Nephron progenitor cell (in vitro differentiated cells): ENCODE measurements at regions not wholly inside any gene's neighbourhood (a gene's known extent, or its start where the extent isn't known, plus 50 kb on each side); places are given as distances from the start of the nearest gene placed in this dataset.

Experiments
- DNase-seq: peaks from one replicate; pipeline ENCODE4 v3.0.0; 2021
- H3K27ac Mint-ChIP-seq: 2 replicates; pipeline ENCODE4 v1.8.0; 2021; ENCODE audit warnings: mild to moderate bottlenecking, moderate library complexity, mixed read lengths
- H3K27me3 Mint-ChIP-seq: 2 replicates; pipeline ENCODE4 v1.8.0; 2021; ENCODE audit warnings: mild to moderate bottlenecking, low read depth, mixed read lengths; ENCODE audit not compliant: poor library complexity
- H3K36me3 Mint-ChIP-seq: 2 replicates; pipeline ENCODE4 v1.8.0; 2021; ENCODE audit warnings: low read depth, mixed read lengths
- H3K4me1 Mint-ChIP-seq: 2 replicates; pipeline ENCODE4 v1.8.0; 2021; ENCODE audit warnings: mixed read lengths
- H3K4me3 Mint-ChIP-seq: 2 replicates; pipeline ENCODE4 v1.8.0; 2021; ENCODE audit warnings: mild to moderate bottlenecking, moderate library complexity, mixed read lengths
- H3K9me3 Mint-ChIP-seq: 2 replicates; pipeline ENCODE4 v1.8.0; 2021; ENCODE audit warnings: mild to moderate bottlenecking, moderate library complexity, mixed read lengths
- CTCF ChIP-seq: fragments of 200-600 bp; sonication (generic); IDR thresholded peaks from 2 replicates; pipeline ENCODE4 v1.5.0; 2021; ENCODE audit warnings: antibody characterized with exemption

- no peak overlapping the region for H3K27ac Mint-ChIP-seq
- H3K27me3 Mint-ChIP-seq, result peaks cover 19% of the 10 kb centered on the region
- H3K4me3 Mint-ChIP-seq, result no peak overlapping the region
- no peak for DNase-seq
- no peaks in the 10 kb centered on the region for H3K4me1 Mint-ChIP-seq
- no peak for TF ChIP-seq CTCF
- H3K9me3 Mint-ChIP-seq, result peaks cover 25% of the 10 kb centered on the region
- H3K36me3 Mint-ChIP-seq, result no peaks in the 10 kb centered on the region
These were observed 221.5 kb downstream of the MYLK4 start for GRCh38 chr6:2529211-2529719.

- H3K36me3 Mint-ChIP-seq, result no peaks in the 10 kb centered on the region
These were observed 222.6 kb downstream of the MYLK4 start for GRCh38 chr6:2528156-2528555.

GRCh38 chr6:2526766-2527165 is 224.0 kb downstream of the MYLK4 start:
- Mint-ChIP-seq H3K4me1 (peaks cover 6% of the 10 kb centered on the region), H3K27ac (no peak overlapping the region), H3K36me3 (no peaks in the 10 kb centered on the region), H3K4me3 (no peak overlapping the region), H3K27me3 (peaks cover 17% of the 10 kb centered on the region), H3K9me3 (peaks cover 28% of the 10 kb centered on the region)
- no peak for DNase-seq
- TF ChIP-seq CTCF, result no peak

More at GRCh38 chr6:2528156-2528555, 222.6 kb downstream of the MYLK4 start:
- Mint-ChIP-seq H3K27ac (no peak overlapping the region), H3K4me1 (no peaks in the 10 kb centered on the region), H3K4me3 (no peak overlapping the region), H3K9me3 (peaks cover 34% of the 10 kb centered on the region), H3K27me3 (peaks cover 17% of the 10 kb centered on the region)
- TF ChIP-seq CTCF, result no peak
- no peak for DNase-seq

GRCh38 chr6:2524090-2524489 is 226.6 kb downstream of the MYLK4 start:
- DNase-seq, result no peak
- Mint-ChIP-seq H3K4me3 (no peak overlapping the region), H3K27ac (no peak overlapping the region), H3K27me3 (peaks cover 6% of the 10 kb centered on the region), H3K4me1 (peaks cover 6% of the 10 kb centered on the region), H3K9me3 (peaks cover 45% of the 10 kb centered on the region), H3K36me3 (no peaks in the 10 kb centered on the region)
- no peak for TF ChIP-seq CTCF

GRCh38 chr6:2523061-2523460 is 227.7 kb downstream of the MYLK4 start:
- H3K4me1 Mint-ChIP-seq, result peaks cover 6% of the 10 kb centered on the region
- H3K36me3 Mint-ChIP-seq, result no peaks in the 10 kb centered on the region
- DNase-seq, result no peak

More at GRCh38 chr6:2523061-2523460, 227.7 kb downstream of the MYLK4 start:
- Mint-ChIP-seq H3K27ac (no peak overlapping the region), H3K4me3 (no peak overlapping the region), H3K27me3 (peaks cover under 1% of the 10 kb centered on the region), H3K9me3 (peaks cover 55% of the 10 kb centered on the region)
- TF ChIP-seq CTCF, result no peak
